ENCODE measurements at regions not wholly inside any gene's neighbourhood (a gene's known extent, or its start where the extent isn't known, plus 50 kb on each side); places are given as distances from the start of the nearest gene placed in this dataset.

DNA sequence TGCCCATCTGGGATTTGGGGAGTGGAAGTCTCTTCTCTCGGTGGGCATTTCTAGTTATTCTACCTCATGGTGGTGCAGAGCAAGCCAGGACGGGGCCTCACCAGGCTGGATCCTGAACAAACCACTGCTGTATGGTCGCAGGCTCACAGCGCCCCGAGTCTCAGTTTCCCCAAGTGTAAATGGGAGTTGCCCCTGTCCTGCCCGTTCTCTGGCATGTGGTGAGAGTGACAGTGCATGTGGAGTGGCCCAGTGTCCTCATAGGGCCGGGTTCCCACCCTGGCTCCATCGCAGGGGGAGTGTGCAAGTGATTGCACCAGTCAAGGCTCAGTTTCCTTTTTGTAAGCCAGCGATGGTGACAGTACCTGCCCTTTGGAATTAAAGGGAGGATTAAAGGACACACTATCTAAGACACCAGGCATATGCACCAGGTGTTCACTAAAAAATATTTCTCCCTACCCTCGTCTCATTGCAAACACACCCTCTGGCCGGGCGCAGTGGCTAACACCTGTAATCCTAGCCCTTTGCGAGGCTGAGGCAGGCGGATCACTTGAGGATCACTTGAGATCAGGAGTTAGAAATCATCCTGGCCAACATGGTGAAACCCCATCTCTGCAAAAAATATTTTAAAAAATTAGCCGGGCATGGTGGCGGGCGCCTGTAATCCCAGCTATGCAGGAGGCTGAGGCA lies 173.3 kb upstream of the MYCN start:
- DNase-seq, result no peak

DNA sequence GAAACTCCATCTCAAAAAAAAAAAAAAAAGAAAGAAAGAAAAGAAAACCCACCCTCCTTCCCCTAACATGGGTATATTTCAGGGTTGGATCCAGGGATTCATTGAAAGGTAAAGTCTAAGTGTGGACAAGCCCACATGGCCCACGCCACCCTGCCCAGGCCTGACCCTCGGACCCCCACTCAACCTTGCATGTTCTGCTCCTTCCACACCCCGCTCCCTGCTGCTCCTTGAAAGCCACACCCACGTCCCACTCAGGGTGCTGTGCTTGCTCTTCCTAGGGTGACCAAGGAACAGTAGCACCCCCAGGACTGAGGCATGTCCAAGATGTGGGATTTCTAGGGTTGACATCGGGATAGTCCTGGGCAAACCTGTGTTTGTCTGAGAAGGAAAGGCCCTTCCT lies 172.7 kb upstream of the MYCN start:
- no peak for DNase-seq

DNA sequence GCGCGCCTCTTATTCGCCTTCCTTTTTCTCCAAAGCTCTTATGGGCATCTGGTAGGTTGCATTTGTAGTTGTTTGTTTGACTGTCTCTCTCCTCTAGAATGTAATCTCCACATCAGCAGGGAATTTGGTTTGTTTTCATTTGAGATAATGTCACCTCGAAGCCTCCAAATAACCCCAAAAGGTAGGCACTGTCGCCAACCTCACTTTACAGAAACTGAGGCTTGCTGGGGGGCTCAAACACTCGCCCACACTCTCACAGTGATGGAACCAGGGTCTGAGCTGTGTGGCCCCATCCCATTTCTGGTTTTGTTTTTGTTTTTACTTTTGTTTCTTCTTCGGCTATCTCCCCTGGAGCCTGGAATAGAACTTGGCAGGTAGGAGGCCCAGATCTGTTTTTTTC lies 172.2 kb upstream of the MYCN start:
- DNase-seq, result no peak

DNA sequence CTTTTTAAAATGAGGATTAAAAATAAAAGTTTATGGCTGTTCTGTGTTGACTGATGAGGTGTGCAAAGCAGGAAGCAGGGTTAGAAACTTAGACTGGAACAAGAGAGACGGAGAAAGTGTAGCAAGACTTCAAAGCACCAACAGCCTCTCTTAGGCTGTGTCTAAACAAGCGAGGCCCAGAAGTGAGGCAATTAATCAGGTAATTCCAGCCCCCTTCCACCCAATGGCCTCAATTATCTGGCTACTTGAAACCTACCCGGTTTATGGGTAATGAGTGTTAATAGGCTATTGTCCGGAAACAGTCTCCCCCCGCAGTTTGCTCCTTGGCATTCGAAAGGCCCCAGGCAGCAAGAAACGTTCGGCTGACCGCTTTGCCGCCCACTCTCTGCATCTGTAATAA lies 171.7 kb upstream of the MYCN start:
- DNase-seq, result no peak

DNA sequence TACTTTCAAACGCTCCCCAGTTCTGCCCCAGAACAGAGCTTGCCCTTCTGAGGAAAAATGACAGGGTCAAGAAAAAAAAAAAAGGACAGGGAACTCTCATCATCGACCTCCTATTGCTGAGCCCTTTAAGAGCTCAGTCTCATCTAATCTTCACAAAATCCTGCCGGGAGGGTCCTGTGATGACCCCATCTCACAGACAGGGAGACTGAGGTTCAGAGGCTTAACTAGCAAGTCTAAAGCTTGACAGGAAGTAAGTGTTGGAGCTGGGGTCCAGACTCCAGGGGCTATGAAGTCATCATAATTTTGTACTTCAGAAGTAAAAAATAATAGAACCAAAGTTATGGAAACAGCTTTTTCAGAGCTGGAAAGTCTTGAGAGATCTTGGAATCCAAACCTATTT lies 171.1 kb upstream of the MYCN start:
- no peak for DNase-seq

DNA sequence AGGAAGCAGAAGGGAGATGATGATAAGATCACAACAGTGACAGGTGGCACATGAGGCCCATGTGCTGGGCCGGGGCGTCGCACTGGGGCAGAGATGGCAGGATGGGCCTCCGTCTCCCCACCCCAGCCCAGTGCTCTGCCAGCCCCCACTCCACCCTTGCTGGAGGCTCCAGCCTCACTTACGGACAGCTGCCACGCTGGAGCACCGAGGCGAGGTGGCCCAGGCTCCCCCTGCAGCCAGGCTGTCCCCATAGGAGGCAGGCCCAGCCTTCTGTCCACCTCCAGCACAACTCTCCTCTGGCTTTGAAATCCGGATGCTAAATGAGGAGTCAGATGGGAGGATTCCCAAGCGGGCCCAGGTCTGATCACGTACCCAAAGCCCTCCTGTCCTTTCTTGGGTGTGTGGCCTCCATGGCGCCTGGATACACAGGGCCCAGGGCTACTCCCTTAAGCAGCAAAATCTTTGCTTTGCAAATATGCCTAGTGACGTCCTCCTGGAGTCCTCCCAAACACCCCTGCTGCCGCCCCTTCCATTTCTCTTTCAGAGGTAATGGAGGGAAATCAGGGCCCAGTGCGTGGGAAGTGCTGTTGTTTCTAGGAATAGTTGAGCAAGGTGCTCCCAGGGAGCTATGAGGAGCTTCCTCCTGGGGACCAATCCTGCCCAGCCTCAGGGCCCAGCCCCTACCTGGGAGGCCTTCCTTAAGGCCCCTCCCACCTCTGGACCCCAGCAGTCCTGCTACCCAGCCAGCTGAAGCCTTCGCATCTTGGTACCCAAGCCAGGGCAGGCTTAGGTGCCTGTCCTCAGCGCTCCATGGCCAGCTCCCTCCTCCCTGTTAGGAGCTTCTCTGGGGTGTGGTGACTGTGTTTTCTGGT lies 170.4 kb upstream of the MYCN start:
- DNase-seq, result no peak

DNA sequence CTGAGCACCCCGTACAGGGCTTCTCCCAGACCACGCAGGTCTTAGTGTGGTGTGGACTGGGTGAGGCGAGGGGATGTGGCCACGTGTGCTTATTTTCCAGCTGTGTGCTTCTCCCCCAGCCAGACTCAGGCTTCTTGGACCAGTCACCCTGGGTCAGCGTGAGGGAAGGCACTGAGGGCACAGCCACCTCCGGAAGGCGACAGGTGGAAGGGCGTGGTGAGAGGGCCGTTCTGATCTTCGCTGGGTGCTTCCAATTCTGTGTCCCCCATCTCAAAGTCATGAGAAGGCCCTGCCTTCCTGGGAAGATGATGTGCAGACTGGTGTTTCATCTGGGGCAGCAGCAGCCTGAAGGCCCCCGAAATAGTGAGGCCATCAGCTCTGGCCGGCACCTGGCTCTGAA lies 169.7 kb upstream of the MYCN start:
- DNase-seq, result no peak

DNA sequence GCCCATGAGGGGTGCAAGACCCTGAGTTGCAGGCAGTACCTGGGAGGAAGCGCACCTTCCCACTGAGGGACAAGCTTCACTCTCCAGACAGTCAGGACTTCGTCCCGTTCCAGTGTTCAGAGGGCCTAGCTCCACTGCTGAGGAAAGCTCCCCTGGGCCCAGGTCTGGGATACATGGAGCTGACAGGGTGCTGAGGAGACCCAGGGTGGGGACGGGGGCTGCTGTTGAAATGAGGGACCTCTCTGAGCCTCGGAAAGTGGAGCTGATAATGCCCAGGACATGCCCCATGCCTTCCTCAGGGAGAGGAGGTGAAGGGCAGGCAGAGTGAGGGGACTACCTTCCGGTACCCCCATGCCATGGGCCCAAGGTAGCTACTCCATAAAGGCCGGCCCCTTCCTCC lies 169.2 kb upstream of the MYCN start:
- no peak for DNase-seq

DNA sequence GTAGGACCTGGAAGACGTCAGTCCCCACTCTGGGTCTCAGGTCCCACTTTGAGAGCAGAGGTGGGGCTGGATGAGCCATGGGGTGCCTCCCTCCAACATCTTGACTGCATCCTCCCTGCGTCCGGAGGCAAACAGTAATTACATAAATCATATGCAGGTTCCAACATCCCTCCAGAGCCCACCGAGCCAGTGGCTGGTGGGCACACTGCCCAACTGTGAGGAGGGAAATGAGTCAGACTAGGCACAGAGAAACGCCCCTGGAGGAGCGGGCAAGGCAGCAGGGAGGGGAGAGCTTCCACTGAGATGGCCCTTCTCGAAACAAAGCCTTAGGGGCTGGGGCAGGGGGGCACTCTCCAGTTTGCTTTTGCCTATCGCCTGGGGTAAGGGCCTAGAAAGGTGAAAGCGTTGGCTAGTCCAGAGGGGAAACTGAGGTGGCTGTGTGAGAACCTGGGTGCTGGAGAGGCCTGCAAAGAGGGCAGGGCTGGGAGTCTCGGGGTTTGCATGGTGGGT lies 168.2 kb upstream of the MYCN start:
- no peak for DNase-seq

DNA sequence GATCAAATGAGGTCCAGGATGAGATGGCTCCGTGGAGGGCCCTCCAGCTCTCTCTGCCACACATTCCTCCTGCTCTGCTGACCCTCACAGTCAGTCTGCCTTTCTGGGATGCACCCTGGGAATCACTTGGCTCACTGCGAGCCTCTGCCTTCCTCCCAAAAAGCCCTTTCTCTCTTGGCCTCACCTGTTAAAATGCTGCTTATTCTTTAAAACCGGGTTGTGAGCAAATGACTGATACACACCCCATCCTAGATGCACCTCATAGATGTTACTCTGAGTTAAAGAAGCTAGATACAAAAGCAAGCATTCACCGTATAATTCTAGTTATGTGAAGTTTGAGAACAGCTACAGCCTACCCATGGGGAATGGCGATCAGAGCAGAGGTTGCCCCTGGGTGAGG lies 167.7 kb upstream of the MYCN start:
- no peak for DNase-seq

DNA sequence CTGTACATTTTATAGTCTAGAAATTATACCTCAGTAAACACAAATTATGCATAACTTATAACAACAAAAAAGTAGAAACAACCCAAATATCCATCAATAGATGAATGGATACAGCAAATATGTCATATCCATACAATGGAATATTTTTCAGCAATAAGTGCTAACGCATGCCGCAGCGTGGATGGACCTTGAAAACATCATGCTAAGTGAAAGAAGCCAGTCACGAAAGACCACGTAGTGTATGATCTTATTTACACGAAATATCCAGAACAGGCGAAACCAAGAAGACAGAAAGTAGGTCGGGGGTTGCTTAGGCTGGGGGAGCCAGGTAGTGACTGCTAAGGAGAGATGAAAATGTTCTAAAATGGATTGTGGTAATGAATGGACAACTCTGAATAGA lies 167.1 kb upstream of the MYCN start:
- no peak for DNase-seq

DNA sequence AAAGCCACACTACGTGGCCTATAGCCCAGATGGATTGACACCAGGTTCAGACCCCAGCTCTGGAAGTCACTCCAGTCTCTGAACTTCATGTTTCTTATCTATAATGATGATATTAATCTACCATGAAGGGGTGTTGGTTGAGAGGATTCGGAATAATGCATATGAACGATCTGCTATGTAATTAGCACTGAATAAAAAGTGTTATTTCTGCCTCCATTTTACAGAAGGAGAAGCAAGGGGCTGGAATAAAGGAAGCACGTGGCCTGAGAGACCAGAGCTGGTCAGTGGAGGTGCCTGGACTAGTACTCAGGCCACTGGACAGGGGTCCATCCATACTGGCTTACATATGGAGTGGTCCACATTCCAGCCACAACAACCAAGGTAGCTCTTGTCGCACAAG lies 166.5 kb upstream of the MYCN start:
- no peak for DNase-seq

DNA sequence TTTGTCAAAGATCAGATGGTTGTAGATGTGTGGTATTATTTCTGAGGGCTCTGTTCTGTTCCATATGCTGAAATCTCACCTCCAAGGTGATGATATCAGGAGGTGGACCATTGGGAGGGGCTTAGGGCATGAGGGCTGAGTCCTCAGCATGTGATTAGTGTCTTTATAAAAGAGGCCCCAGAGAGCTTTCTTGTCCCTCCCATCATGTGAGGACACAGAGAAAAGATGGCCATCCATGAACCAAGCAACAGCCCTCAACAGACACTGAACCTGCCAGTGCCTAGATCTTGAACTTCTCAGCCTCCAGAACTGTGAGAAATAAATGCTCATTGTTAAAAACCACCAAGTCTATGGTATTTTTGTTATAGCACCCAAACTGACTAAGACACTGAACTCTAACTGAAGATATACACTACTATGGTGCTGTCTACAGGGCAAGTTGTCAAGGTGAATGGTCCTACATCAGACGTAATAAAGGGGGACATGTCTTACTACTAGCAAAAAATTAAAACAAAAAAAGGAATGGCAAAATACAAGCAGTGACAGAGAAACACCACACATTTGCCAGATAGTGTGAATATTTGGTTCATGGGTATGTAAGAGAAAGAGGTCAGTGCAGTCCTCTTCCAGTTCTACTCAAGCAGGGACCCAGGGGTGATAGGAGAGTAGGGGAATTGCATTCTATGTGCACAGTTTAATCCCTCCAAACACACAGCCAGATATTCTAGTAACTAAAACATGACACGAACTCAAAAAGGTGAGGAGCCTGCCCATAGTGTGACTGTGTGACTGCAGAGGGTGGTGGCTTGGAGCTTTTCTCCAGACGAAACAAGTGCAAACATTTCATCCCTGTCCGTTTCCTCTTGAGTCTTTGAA lies 164.4 kb upstream of the MYCN start:
- DNase-seq, result no peak

DNA sequence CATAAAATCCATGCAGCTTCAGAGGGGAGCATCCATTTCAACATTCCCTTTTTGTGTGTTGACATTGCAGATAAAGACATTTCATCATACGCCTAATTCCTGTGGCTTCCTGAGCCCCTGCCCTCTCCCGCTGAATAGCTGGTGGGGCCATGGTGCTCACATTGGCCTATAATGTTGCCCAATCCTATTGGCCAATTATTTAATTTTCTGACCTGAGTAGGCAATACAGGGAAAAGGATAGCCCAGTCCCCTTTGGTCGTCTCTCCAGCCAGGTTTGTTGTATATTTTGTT lies 163.8 kb upstream of the MYCN start:
- no peak for DNase-seq

DNA sequence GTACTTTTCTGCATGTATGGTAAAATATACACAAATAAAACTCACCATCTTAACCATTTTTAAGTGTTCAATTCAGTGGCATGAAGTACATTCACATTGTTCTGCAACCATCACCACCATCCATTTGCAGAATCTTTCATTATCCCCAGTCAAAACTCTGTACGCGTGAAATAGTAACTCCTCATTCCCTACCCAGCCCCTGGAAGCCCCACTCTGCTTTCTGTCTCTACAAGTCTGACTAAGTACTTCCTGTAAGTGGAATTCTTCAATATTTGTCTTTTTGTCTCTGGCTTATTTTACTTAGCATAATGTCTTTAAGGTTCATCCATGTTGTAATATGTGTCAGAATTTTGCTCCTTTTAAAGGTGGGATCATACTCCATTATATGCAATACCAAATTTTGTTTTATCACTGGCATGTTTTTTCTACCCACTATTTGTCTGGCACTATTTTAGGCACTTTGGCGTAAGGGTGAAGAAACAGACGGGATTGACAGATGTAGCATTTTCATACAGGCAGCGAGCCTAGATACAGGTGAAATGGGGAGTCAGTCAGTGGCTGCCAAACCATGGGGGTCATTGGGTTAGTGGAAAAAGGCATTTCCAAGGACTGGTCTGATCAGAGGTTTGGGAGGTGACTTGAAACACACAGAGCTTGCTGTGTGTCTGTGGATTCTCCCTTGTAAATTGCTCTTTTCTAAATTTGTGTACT lies 163.2 kb upstream of the MYCN start:
- DNase-seq, result no peak

DNA sequence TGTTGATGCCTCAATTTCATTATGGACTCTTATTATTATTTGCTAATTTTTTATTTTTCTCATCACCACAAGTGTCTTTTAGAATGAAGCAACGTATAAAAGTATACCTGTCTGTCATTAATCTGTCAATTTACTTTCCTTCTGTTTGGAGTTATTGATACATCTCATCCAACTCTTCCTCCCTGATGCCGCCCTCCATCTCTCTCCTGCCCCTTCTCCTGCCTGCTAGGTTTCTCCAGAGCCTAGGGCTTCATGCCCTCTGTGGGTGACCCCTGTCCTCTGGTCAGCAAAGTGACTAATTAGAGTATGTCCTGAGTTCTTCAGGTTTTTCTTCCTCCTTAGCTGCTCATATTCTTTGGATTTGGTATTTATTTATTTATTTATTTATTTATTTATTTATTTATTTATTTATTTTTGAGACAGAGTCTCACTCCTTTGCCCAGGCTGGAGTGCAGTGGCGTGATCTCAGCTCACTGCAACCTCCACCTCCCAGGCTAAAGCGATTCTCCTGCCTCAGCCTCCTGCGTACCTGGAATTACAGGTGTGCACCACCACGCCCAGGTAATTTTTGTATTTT lies 162.5 kb upstream of the MYCN start:
- no peak for DNase-seq

DNA sequence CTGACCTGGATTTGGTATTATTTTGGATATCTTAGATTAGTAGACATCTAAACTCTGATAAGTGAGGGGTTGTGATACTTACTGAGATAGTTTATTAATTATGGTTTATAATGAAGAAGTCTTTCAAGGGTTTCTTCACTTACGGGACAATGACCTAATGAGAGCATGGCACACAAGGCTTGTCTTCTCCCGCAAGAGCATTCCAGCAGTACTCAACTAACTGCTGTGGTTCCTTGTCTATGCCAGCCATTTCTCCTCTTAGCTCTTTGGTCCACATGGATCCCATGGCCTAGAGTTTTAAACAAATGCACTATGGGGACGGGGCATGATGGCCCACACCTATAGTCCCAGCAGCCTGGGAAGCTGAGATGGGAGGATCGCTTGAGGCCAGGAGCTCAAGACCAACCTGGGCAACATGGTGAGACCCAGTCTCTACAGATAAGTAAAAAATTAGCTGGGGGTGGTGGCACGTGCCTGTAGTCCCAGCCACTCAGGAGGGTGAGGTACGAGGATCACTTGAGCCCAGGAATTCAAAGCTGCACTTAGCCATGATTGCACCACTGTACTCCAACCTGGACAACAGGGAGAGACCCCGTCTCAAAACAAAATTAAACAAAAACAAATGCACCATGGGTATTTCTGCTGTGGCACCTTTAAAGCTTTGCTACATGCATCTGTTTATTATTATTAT lies 161.7 kb upstream of the MYCN start:
- no peak for DNase-seq

DNA sequence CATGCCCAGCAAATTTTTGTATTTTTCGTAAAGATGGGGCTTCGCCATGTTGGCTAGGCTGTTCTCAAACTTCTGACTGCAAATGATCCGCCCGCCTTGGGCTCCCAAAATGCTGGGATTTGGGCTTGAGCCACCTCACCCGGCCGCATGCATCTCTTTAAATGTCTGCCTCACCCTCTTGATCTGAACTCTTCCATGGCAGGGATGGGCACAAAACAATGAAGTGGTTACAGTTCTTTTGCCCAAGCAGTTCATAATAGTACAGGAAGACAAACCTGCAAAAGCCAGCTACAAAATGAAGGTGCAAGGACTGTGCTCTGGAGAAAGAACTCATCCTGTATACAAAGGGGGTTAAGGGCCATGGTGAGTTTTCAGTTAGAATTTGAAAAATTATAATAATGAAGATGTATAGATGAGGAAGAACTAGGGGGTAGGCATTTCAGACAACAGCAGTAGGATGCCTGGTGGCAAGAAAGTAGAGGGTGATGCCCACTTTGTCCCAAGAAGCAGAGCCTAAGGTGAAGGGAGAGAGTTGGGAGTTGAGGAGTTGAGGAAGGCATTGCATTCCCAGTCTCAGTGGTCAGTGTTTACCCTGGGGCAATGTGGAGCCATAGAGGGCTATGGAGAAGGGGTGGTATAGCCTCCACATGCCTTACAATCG lies 160.8 kb upstream of the MYCN start:
- DNase-seq, result no peak

DNA sequence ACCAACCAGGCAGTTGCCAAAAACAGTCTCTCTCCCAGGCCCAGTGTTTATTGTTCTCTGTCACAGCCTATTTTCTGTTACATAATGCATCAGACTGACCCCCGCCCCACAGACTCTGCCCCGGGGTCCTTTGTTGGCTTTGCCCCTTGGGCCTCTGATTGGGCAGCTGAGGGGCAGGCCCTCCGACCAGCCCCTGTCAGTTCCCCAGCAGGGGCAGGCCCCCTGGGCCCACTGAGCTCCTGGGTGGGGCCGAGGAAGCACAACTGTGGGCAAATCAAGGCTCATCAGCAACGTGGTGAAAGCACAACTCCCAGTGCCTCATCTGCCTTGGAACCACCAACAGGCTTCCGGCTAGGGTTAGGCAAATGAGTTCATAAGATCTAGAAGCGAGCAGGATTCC lies 160.1 kb upstream of the MYCN start:
- peak; percentile 100 for DNase-seq

DNA sequence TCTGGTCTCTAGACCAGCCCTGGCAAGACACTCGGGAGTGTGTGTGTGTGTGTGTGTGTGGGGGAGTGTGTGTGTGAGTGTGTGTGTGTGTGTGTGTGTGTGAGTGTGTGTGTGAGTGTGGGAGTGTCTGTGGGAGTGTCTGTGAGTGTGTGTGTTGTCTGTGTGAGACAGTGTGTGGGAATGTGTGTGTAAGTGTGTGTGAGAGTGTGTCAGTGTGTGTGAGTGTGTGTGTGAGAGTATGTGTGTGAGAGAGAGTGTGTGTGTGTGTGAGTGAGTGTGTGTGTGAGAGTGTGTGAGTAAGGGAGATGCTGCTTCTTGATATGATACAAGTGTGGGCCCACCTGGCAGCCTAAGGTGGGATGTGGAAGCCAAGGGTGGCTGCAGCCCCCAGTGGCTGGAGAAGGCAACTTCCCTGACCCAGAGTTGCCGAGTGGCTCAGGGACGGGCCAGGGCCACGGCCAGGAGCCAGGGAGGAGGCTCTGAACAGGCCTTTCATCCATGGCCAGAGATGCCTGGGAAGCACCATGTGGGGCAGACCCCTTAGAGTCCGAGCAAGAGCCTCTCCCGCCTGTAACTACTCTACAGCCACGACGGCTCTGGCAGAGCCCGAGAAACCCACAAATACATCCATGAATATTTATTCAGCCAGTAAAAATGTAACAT lies 159.3 kb upstream of the MYCN start:
- DNase-seq, result no peak
